Jurkat, Clone E6-1 (cell line): ENCODE measurements at regions not wholly inside any gene's neighbourhood (a gene's known extent, or its start where the extent isn't known, plus 50 kb on each side); places are given as distances from the start of the nearest gene placed in this dataset.
A peak's percentile ranks its signal among the peaks of the same experiment; 100 is the strongest.

ENCODE experiments used
- DNase-seq: peaks from one replicate; pipeline ENCODE4 v3.0.0-alpha.2; 2011; ENCODE audit warnings: low read depth, low spot score
- H3K4me3 ChIP-seq: 2 replicates; pipeline ENCODE4 v1.5.1; 2011; ENCODE audit warnings: mild to moderate bottlenecking, low read length, control low read depth, moderate library complexity

DNA sequence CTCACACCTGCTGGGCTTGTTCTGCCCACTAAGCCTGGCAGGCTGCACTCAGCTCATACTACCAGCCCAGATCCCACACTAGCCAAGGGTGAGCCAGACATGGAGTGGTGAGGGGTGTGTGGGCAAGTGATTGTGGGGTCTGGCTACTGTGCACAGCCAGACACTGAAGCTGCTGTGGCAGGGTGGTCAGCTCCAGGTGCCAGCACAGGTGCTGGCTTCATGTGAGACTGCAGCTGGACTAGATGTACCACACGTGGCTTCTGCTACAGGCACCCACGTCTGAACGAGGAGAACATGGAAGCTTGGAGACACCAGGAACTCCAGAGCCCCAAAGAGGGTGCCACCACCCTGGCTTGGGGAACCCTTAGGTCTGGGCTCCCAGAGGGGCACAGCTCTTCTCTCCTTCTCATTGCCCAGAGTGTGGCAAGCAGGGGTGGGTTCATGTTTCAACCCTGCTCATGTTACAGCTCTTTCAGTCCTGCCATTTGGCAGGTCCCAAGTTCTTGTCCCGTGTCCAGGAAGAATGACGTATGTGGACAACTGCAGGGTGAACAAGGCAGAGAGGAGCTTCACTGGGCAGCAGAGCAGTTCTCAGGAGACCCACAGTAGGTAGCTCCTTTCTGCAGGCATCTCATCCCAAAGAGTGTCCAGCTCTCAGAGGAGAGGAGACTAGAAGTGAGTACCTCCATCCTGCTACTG is 1624.2 kb upstream of the TMEFF2 start:
- no peak overlapping the region for H3K4me3 ChIP-seq
- no peak for DNase-seq

DNA sequence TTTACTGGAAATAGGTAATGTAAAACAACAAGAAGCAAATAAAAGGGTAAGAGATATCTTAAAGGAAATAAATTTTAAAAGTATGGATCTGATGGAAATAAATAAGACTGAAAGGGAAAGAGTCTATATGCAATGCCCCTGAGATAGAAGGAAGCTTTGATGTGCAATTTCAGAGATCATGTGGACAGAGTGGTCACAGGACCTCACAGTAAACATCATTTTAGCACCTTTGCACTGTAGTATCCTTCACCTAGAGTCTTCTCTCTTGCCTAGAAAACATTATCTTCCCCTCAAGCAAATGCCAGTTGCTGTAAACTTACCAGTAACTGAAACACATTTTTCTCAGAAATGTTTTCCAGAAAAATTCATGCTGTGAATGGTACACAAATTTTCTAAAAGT is 1621.3 kb upstream of the TMEFF2 start:
- no peak overlapping the region for H3K4me3 ChIP-seq
- DNase-seq = no peak

DNA sequence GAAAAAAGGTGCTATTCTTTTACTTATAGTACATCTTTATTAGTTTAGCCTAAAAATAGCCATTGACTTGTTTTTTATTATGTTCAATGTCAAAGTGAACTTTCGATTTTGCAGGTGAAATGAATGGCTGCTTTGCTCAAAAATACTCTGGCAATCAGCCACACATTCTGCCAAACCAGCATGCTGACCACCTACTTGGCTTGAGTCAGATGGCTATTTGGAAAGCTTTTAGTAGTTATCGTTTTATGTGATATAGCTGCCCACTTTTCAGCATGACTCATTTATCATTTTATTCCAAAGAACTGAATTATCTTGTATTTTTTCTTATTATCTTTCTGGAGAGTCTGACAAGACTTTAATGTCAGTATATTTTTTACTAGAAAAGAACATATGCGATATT is 1615.8 kb upstream of the TMEFF2 start:
- H3K4me3 ChIP-seq = no peak overlapping the region
- no peak for DNase-seq

DNA sequence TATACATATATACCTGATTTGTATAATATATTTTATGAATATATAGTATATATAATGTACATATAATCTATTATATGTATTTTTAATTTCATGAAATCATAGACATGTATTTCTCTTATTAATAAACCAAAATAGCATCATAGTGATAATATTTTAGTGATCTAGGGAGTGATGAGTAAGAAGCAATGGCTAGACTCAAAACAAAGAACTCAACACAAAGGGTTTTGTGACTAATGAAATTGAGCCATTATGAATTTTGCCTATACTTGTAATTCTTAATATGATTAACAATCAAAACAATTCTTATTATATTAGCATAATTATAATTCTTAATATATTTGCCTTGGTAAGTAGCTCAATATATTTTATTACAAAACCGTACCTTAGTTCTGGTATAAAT is 1614.1 kb upstream of the TMEFF2 start:
- DNase-seq = no peak
- H3K4me3 ChIP-seq = no peak overlapping the region

DNA sequence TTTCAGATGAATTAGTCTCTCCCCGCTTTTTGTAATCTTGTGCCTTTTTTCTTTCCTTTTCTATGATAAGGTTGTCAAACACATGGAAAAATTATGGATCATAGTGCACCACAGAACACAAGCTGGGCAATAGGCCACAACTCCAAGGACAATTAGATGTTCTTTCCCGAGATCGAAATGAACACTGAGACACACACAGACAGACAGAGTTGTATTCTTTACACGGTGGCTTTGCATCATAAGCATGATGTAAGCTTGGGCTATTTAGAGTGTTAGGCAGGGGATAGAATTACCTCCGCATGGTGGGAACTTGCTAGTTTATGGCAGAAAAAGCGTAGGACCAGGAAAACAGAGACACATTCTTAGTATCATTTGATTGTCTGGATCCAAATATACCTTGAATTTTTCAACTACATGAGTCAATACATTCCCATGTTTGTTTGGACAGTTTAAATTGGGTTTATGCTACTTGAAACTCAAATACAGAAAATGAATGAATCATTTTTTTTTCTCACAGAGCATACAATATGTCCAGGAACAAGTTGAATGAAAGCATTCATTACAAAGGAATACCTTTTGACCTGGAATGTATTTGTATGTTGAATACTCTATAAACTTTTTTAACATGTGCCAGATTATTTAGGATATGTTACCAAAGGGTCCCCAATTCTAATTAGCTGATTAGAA is 1611.5 kb upstream of the TMEFF2 start:
- no peak overlapping the region for H3K4me3 ChIP-seq
- no peak for DNase-seq

DNA sequence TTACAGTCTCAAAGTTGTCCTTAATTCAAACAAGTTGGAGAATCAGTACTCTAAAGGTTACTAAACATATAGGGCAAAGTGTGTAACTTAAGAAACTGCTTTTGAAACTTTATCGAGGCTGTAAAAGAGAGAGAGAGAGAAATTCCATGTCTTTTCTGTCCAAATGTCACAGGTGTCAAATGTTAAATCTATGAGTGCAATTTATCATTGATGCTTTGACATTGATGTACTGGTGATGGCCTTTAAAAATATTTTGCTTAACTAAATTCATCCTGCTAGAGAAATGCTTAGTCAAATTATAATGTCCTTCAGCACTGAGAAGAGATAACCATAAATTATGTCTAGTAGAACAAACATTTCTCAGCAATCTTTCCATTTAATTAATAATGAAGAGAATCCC is 1602.1 kb upstream of the TMEFF2 start:
- H3K4me3 ChIP-seq = no peak overlapping the region
- DNase-seq = no peak

DNA sequence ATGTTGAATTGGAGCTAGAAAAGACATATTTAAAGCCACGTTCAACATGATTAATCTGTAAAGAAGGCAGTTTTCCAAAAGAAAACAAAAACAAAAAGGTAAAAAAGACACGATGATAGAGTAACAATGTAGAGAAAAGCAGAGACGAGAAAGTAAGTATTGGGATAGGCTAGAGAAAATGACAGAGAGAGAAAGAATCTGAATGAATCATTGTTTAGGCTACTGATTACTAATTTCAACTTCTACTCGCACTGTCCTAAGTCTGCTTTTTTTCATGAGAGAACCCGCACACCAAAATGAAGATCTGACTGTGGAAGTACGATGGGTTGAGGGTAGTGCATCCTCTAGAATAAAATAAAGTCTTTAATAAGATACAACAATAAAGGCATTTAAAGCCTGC is 1599.2 kb upstream of the TMEFF2 start:
- DNase-seq = no peak
- H3K4me3 ChIP-seq = no peak overlapping the region

DNA sequence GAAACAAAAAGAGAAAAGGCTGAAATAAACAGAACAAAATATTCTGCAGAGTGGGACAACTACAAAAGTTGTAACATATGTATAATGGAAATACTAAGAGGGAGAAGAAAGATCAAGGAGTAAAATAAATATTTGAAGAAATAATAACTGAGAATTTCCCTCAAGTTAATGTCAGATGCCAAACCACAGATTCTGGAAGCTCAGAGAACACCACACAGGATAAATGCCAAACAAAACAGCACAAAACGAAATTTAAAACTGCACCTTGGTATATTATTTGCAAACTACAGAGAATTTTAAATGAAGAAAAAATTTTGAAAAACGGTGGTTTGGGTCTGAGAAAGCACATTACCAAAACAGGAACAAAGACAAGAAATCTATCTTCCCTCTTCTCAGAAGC is 1588.9 kb upstream of the TMEFF2 start:
- no peak overlapping the region for H3K4me3 ChIP-seq
- no peak for DNase-seq

DNA sequence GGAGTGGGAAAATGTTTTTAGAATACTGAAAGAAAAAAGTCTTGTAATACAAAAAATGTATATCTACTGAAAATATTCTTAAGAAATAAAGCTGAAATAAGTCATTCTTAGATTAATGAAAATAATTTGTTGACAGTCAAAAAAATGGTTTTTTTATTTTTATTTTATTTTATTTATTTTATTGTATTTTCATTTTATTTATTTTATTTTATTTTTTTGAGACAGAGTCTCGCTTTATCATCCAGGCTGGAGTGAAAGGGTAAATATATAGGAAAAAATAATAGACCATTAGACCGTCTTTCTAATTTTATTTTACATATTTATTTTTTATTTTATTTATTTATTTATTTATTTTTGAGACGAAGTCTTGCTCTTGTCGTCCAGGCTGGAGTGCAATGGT is 1583.6 kb upstream of the TMEFF2 start:
- H3K4me3 ChIP-seq = no peak overlapping the region
- DNase-seq = no peak

DNA sequence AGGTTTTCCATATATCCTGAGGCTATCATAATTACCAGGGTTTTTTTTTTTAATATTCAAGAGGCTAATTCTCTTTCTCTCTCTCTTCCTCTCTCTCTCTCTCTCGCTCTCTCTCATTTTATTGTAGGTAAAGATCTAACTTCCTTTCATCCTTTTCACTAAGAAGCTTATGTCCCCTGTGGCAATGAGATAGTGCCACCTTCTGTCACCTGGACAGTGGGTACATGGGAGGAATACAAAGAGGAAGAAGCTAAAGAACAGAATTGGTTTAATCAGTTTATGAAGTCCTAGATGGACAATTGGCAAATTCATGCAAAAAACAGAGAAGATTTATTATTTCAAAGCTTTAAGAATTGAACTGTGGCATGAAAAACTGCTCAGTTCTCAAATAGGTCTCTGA is 1582.3 kb upstream of the TMEFF2 start:
- H3K4me3 ChIP-seq = no peak overlapping the region
- DNase-seq = no peak

DNA sequence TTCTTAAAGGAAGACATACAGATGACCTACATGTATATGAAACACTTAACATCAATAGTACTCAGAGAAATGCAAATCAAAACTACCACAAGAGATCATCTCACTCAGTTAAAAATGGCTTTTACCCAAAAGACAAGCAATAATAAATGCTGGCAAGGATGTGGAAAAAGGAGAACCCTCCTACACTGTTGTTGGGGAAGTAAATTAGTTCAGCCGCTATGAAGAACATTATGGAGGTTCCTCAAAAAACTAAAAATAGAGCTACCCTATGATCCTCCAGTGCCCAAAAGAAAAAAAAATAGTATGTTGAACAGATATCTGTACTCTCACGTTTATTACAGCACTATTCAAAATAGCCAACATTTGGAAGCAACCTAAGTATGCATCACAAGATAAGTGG is 1579.4 kb upstream of the TMEFF2 start:
- DNase-seq = no peak
- H3K4me3 ChIP-seq = no peak overlapping the region

DNA sequence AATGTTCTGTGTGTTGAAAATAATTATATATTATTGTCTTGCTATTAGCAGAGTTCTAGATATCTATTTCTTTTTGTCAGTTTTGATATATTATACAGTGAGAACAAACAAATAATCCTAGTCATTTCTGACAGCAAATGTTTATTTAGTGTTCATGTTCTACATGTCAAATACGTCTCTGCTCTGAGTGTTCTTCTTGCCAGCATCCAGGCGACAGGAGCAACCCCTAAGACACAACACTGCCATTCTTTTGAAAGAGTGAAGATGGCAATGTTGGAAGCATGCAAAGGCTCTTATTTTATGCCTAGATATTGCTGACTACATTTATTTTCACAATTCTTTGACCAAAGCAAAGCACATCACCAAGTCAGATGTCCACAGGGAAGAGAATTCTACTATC is 1556.6 kb upstream of the TMEFF2 start:
- H3K4me3 ChIP-seq = no peak overlapping the region
- no peak for DNase-seq

DNA sequence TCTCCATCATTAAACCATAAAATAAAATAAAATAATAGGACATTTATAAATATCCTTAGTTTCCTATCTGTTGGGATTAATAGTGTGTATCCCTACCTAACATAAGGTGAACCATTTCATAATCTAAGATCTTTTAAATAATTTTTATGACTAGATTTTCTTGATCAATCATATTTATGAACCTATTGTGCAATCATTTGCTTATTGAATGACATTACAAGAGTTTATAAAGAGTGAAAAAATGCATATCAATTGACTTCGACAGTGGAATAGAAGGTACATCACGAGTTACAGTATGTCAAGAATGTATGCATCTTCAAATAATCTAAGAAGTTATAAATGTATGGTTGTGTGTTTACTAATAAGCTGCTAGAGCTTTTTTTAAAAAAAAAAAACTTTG is 1554.8 kb upstream of the TMEFF2 start:
- no peak for DNase-seq

DNA sequence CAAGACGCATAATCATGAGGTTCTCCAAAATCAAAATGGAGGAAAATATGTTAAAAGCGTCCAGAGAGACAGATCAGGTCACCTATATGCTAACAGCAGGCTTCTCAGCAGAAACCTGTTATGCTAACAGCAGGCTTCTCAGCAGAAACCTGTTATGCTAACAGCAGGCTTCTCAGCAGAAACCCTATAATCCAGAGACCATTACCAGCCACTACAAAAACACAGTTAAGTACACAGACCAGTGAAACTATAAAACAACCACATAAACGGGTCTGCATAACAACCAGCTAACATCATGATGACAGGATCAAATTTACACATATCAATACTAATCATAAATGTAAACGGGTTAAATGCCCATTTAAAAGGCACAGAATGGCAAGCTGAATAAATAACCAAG is 1548.4 kb upstream of the TMEFF2 start:
- H3K4me3 ChIP-seq = no peak overlapping the region
- no peak for DNase-seq

More for the DNA sequence above, 1554.8 kb upstream of the TMEFF2 start:
- no peak overlapping the region for H3K4me3 ChIP-seq

DNA sequence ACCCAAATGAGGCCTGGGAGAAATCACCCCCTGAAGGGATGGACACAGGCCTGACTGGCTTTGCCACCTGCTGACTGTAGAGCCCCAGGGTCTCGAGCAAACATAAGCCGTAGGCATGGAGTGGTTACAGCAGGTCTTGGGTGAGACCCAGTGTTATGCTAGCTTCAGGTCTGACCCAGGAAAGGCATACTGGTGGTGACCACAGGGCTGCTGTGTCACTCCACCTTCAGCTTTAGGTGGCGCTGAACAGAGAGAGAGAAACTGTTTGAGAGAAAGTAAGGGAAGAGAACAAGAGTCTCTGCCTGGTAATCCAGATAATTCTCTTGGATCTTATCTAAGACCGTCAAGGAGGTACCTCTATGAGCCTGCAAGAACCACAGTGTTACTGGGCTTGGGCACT is 1544.2 kb upstream of the TMEFF2 start:
- H3K4me3 ChIP-seq = no peak overlapping the region
- DNase-seq = no peak

DNA sequence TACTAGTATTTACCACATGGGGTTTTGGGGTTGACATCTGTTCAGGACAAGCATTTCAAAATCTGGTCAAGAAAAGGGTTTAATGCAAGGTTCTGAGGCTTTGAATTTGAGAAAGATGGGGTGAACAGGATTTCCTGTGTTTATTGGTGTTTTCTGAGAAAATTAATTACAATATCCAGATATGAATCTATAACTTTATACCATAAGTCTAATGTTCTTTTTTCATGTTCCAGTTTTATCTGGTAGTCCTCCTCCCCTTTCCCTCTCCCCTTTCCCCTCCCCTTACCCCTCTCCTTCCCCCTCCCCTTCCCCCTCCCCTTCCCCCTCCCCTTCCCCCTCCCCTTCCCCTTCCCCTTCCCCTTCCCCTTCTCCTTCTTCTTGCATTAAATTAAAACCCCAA is 1518.2 kb upstream of the TMEFF2 start:
- no peak overlapping the region for H3K4me3 ChIP-seq
- no peak for DNase-seq

DNA sequence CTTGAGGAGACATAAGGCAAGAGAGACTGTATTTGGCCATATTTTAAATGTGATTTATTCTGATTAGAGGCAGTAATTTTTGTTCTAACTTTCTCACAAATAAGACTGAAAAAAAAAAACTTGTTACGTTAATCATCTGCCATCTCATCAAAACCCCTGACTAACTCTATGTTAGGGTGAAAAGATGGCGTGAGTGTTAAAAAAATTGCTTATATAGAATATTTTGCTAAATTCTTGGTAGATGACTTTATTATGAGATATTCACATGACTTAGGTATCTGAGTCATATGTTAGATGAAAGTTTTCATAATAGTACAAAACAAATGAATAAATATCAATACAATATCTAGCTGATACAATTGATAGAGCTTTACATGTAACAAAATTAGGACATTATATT is 1508.7 kb upstream of the TMEFF2 start:
- no peak for DNase-seq
- H3K4me3 ChIP-seq = no peak overlapping the region

DNA sequence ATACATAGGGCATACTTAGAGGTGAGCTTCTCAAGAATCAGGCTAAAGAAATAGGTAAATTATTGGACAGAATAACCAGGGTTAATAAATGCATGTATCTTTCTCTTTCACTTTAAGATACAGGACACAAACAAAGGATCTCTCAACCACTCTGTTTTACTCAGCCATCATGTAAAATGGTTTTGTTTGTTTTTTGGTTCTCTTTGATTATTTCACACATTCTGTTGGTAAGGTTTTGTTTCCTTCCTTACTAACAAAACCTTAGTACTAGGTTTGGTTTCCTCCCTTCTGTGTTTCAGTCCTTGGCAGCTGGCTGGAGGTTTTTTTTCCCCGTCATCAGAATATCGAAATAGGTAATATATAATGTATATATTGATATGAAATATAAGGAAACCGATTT is 1506.8 kb upstream of the TMEFF2 start:
- no peak for DNase-seq
- no peak overlapping the region for H3K4me3 ChIP-seq

DNA sequence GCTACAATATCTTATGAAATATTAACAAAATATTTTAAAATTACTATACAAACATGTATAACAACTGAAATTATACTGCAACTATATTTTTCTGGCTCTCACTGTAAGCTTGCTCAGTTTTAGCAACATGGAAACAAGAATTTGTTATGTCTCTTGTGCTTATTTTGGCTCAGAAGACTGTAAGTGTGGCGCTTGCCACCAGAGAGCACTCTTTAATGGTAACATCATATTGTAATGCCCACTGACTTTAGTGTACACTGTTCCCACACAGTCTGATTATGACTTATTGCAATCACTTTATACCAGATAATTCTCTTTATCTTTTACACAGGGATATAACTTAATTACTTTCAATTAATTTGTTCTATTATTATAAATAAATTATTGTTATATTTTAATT is 1500.6 kb upstream of the TMEFF2 start:
- peak; percentile 5 for DNase-seq
- H3K4me3 ChIP-seq = no peak overlapping the region

DNA sequence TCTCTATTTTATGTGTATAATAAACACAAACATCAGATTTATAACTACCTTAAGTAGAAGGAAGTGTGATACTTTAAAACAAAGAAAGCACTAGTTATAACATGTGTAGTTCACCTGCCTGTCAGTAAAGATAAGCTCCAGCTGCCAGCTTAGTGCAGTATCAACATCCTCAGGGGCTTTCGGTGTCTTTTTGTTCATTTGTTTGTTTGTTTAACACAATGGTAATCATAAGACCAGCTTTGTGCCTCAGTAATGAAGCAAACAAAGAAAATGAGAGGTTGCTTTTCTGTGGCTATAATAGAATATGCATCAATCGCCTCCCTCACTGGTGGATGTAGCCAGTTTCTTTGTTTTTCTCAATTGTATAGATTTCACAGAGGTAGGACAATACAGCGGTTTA is 1499.0 kb upstream of the TMEFF2 start:
- H3K4me3 ChIP-seq = no peak overlapping the region
- DNase-seq = no peak

DNA sequence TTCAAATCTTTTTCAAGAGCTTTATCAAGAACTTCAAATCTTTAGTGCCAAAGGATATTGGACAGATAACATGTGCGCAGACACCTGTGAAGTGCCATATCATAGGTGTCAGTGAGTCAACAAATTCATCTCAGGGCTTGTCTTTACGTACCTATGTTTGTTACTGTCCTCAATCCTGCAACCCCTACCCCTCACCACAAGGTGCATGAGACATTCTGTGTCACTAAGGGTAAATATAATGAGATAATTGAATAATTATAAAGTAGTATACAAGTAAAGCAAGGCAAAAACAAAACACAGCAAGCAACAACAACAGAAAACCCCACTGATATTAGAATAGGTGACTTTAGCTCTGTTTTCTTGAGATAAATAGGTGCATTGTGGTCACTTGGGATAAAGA is 1495.8 kb upstream of the TMEFF2 start:
- DNase-seq = no peak
- H3K4me3 ChIP-seq = no peak overlapping the region
